GM19452 (cell line): ENCODE measurements at regions not wholly inside any gene's neighbourhood (a gene's known extent, or its start where the extent isn't known, plus 50 kb on each side); places are given as distances from the start of the nearest gene placed in this dataset.
"Not testable (repeated sequence)": the region's sequence is repeated elsewhere in the genome, so short reads cannot be mapped to it uniquely, and the experiment has no call there.

Source experiments
- ATAC-seq: cut with Tn5 transposase; IDR thresholded peaks from one replicate; pipeline ENCODE4 v1.9.1; 2021; ENCODE audit not compliant: unreplicated experiment

GRCh38 chr5:153352685-153353219 is 137.7 kb upstream of the GRIA1 start:
- ATAC-seq = peak; percentile 89

GRCh38 chr5:153357493-153358112 is 132.9 kb upstream of the GRIA1 start:
- no peak for ATAC-seq

GRCh38 chr5:153358315-153358976 is 132.0 kb upstream of the GRIA1 start:
- peak; percentile 87 for ATAC-seq

- ATAC-seq = no peak
Measured at GRCh38 chr5:153360860-153361259, 129.6 kb upstream of the GRIA1 start.

GRCh38 chr5:153361735-153362409 is 128.6 kb upstream of the GRIA1 start:
- ATAC-seq = no peak

GRCh38 chr5:153365547-153365946 is 124.9 kb upstream of the GRIA1 start:
- no peak for ATAC-seq

- ATAC-seq = no peak
Measured at GRCh38 chr5:153367466-153367865, 123.0 kb upstream of the GRIA1 start.

- ATAC-seq = no peak
Measured at GRCh38 chr5:153372425-153373129, 117.9 kb upstream of the GRIA1 start.

GRCh38 chr5:153373130-153373498 is 117.4 kb upstream of the GRIA1 start:
- ATAC-seq = no peak

GRCh38 chr5:153381630-153382029 is 108.8 kb upstream of the GRIA1 start:
- not testable (repeated sequence) for ATAC-seq

- ATAC-seq = no peak
Measured at GRCh38 chr5:153390569-153390968, 99.9 kb upstream of the GRIA1 start.

GRCh38 chr5:153399595-153399994 is 90.9 kb upstream of the GRIA1 start:
- ATAC-seq = no peak

- ATAC-seq = no peak
Measured at GRCh38 chr5:153400931-153401330, 89.5 kb upstream of the GRIA1 start.

- ATAC-seq = no peak
Measured at GRCh38 chr5:153402550-153402949, 87.9 kb upstream of the GRIA1 start.

GRCh38 chr5:153403470-153403869 is 87.0 kb upstream of the GRIA1 start:
- ATAC-seq = no peak

GRCh38 chr5:153404747-153405146 is 85.7 kb upstream of the GRIA1 start:
- no peak for ATAC-seq

- ATAC-seq = no peak
Measured at GRCh38 chr5:153421676-153422075, 68.8 kb upstream of the GRIA1 start.

- no peak for ATAC-seq
Measured at GRCh38 chr5:153425914-153426313, 64.6 kb upstream of the GRIA1 start.

GRCh38 chr5:153429761-153430380 is 60.6 kb upstream of the GRIA1 start:
- ATAC-seq = no peak

GRCh38 chr5:153432583-153432982 is 57.9 kb upstream of the GRIA1 start:
- ATAC-seq = no peak

GRCh38 chr5:153437251-153437650 is 53.2 kb upstream of the GRIA1 start:
- no peak for ATAC-seq
